Natural killer cell (primary cell): ENCODE measurements at regions not wholly inside any gene's neighbourhood (a gene's known extent, or its start where the extent isn't known, plus 50 kb on each side); places are given as distances from the start of the nearest gene placed in this dataset.

Source experiments
- ATAC-seq, 3 donors: fragments of 150-1000 bp in 2 of 3; fragments of 200-7000 bp in 1 of 3; cut with Tn5 transposase; 1 replicate in 1 of 3; 2 replicates in 2 of 3; pipeline ENCODE4 v1.10.0; 2021; ENCODE audit warnings: mild to moderate bottlenecking in 2 of 3, moderate library complexity in 2 of 3
- DNase-seq, 2 donors: peaks; one replicate each; pipeline versions ENCODE4 v3.0.0 to v3.0.0-alpha.2; 2013 to 2021; ENCODE audit warnings: mixed read lengths in 1 of 2
- H3K27ac ChIP-seq: one replicate; pipeline ENCODE4 v1.5.1; 2013; ENCODE audit warnings: mild to moderate bottlenecking, low read length
- H3K27me3 ChIP-seq: one replicate; pipeline ENCODE4 v1.6.1; 2013; ENCODE audit warnings: low read length; ENCODE audit not compliant: control insufficient read depth, insufficient read depth
- H3K36me3 ChIP-seq: one replicate; pipeline ENCODE4 v1.6.1; 2013; ENCODE audit warnings: low read length; ENCODE audit not compliant: control insufficient read depth, insufficient read depth
- H3K4me1 ChIP-seq: one replicate; pipeline ENCODE4 v1.6.1; 2013; ENCODE audit warnings: low read length; ENCODE audit not compliant: control insufficient read depth, insufficient read depth
- H3K4me3 ChIP-seq: one replicate; pipeline ENCODE4 v1.5.1; 2013; ENCODE audit warnings: low read length
- H3K9me3 ChIP-seq: one replicate; pipeline ENCODE4 v1.6.1; 2013; ENCODE audit warnings: low read length; ENCODE audit not compliant: control insufficient read depth, insufficient read depth
- H3K27ac Mint-ChIP-seq, 2 donors: one replicate each; pipeline ENCODE4 v1.8.0; 2022; ENCODE audit warnings: mild to moderate bottlenecking in 2 of 2, mixed read lengths in 2 of 2, moderate library complexity in 1 of 2
- H3K27me3 Mint-ChIP-seq, 2 donors: one replicate each; pipeline ENCODE4 v1.8.0; 2022; ENCODE audit warnings: low read depth in 2 of 2, mixed read lengths in 2 of 2
- H3K36me3 Mint-ChIP-seq: one replicate; pipeline ENCODE4 v1.8.0; 2022; ENCODE audit warnings: mixed read lengths
- H3K4me1 Mint-ChIP-seq, 2 donors: one replicate each; pipeline ENCODE4 v1.8.0; 2022; ENCODE audit warnings: mixed read lengths in 2 of 2
- H3K4me3 Mint-ChIP-seq: one replicate; pipeline ENCODE4 v1.8.0; 2022; ENCODE audit warnings: mild to moderate bottlenecking, moderate library complexity, mixed read lengths
- H3K9me3 Mint-ChIP-seq, 2 donors: one replicate each; pipeline ENCODE4 v1.8.0; 2022; ENCODE audit warnings: mixed read lengths in 2 of 2
- CTCF ChIP-seq: fragments of 200-600 bp; IDR thresholded peaks from one replicate; pipeline ENCODE4 v1.8.0; 2022; ENCODE audit warnings: antibody characterized with exemption
- WGBS: methylation state at CpG from one replicate; pipeline ENCODE4 v1.1.7; 2013; ENCODE audit warnings: missing lambda C conversion rate; ENCODE audit not compliant: insufficient coverage; 5-methylcytosine and 5-hydroxymethylcytosine counted together
- intact Hi-C: fragments of 100-400 bp; cut with micrococcal nuclease; formaldehyde crosslinking; loops from one replicate; pipeline ENCODE4 v1.14.2; 2022

- ATAC-seq (no peak), DNase-seq (no peak)
- Histone ChIP-seq H3K36me3 (no peaks in the 10 kb centered on the region), H3K9me3 (no peaks in the 10 kb centered on the region), H3K4me3 (no peak overlapping the region), H3K27me3 (no peaks in the 10 kb centered on the region), H3K4me1 (no peaks in the 10 kb centered on the region), H3K27ac (no peak overlapping the region)
- Mint-ChIP-seq H3K9me3 (peaks cover 8 to 15% of the 10 kb centered on the region in 2 donors), H3K27ac (no peak overlapping the region), H3K4me3 (no peak overlapping the region), H3K27me3 (no peaks in the 10 kb centered on the region), H3K4me1 (no peaks in the 10 kb centered on the region), H3K36me3 (no peaks in the 10 kb centered on the region)
- intact Hi-C loops = no loop called here
- WGBS = 58% methylated on average over 3 of the region's 4 CpGs
- TF ChIP-seq CTCF = no peak
Measured at GRCh38 chr5:145160679-145161078, 674.5 kb downstream of the PRELID2 start.

DNA sequence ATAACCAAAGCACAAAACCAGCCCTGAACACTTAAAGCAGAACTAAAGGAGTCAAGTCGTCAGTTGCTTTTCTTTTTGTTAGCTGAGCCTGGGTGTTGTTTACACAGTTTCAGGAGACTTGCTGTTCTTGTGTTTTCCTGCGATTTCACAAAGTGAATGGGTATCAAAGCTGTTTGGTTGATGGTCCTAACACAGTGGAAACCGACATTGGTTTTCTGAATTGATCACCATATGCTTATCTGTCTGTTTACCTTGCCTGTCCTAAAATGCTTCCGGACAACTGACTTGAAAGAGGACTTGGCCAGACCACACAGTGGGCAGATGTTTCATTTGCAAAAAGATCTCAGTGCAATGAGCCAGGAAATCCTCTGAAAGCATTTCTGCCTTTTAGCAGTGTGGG is 676.4 kb downstream of the PRELID2 start:
- H3K27ac Mint-ChIP-seq = no peak overlapping the region
- H3K27ac ChIP-seq = no peak overlapping the region
- H3K9me3 ChIP-seq = no peaks in the 10 kb centered on the region
- no peak for DNase-seq
- H3K4me1 Mint-ChIP-seq = no peaks in the 10 kb centered on the region
- no peak overlapping the region for H3K4me3 ChIP-seq
- 62% methylated on average over 4 of the region's 4 CpGs for WGBS
- H3K27me3 Mint-ChIP-seq = no peaks in the 10 kb centered on the region
- no peak for ATAC-seq
- TF ChIP-seq CTCF = no peak
- no peaks in the 10 kb centered on the region for H3K4me1 ChIP-seq
- H3K36me3 ChIP-seq = no peaks in the 10 kb centered on the region
- no peaks in the 10 kb centered on the region for H3K36me3 Mint-ChIP-seq
- no peak overlapping the region for H3K4me3 Mint-ChIP-seq
- peaks cover 7 to 14% of the 10 kb centered on the region in 2 donors for H3K9me3 Mint-ChIP-seq
- no peaks in the 10 kb centered on the region for H3K27me3 ChIP-seq
- intact Hi-C loops = no loop called here

DNA sequence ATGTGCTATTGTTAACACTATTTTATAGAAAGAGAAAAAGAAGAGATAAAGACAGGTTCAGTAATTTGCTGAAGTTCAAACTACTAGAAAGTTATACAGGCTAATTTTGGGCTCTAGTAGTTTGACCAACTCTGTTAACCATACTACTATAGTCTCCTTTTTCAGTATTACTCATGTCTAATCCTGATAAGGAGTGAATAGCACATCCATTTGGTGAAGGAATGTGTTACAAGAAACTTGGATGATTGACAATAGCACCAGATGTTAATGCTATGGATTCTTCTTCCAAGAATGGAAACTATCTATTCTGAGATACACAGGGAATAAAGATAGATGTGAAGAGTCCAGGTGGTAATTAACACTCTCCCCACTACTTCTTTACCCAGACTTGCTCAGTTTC is 677.3 kb downstream of the PRELID2 start:
- no peak for DNase-seq
- no peaks in the 10 kb centered on the region for H3K27me3 Mint-ChIP-seq
- Histone ChIP-seq H3K36me3 (no peaks in the 10 kb centered on the region), H3K4me3 (no peak overlapping the region), H3K4me1 (no peaks in the 10 kb centered on the region), H3K27ac (no peak overlapping the region), H3K9me3 (no peaks in the 10 kb centered on the region), H3K27me3 (no peaks in the 10 kb centered on the region)
- H3K4me1 Mint-ChIP-seq = no peaks in the 10 kb centered on the region
- no peak for ATAC-seq
- H3K27ac Mint-ChIP-seq = no peak overlapping the region
- no peaks in the 10 kb centered on the region for H3K36me3 Mint-ChIP-seq
- intact Hi-C loops = no loop called here
- H3K9me3 Mint-ChIP-seq = peaks cover 9 to 11% of the 10 kb centered on the region in 2 donors
- no peak overlapping the region for H3K4me3 Mint-ChIP-seq
- TF ChIP-seq CTCF = no peak

GRCh38 chr5:145141534-145141933 is 693.6 kb downstream of the PRELID2 start:
- no peak overlapping the region for H3K27ac ChIP-seq
- no peaks in the 10 kb centered on the region for H3K27me3 ChIP-seq
- H3K4me1 ChIP-seq = no peaks in the 10 kb centered on the region
- ATAC-seq = no peak
- H3K36me3 Mint-ChIP-seq = no peaks in the 10 kb centered on the region
- no peak for DNase-seq
- TF ChIP-seq CTCF = no peak
- no peaks in the 10 kb centered on the region for H3K27me3 Mint-ChIP-seq
- H3K4me3 ChIP-seq = no peak overlapping the region
- H3K4me3 Mint-ChIP-seq = no peak overlapping the region
- no peaks in the 10 kb centered on the region for H3K4me1 Mint-ChIP-seq
- peaks cover 15 to 16% of the 10 kb centered on the region in 2 donors for H3K9me3 Mint-ChIP-seq
- WGBS = no CpG with 5 or more reads among the region's 1 CpG
- intact Hi-C loops = no loop called here
- H3K36me3 ChIP-seq = no peaks in the 10 kb centered on the region
- H3K9me3 ChIP-seq = peaks cover 5% of the 10 kb centered on the region
- no peak overlapping the region for H3K27ac Mint-ChIP-seq
